Lower leg skin (tissue), 4 donors: ENCODE measurements at regions not wholly inside any gene's neighbourhood (a gene's known extent, or its start where the extent isn't known, plus 50 kb on each side); places are given as distances from the start of the nearest gene placed in this dataset.

Experiments
- DNase-seq, 2 donors: peaks; one replicate each; pipeline ENCODE4 v3.0.0-alpha.2; 2019; ENCODE audit warnings: low spot score in 2 of 2
- H3K4me3 ChIP-seq: fragments of 200-600 bp; sonication (generic); 2 replicates; pipeline ENCODE4 v1.5.1; 2017; ENCODE audit warnings: mild to moderate bottlenecking, low read depth; ENCODE audit not compliant: poor library complexity, severe bottlenecking
- CTCF ChIP-seq, 3 donors: fragments of 450-650 bp; IDR thresholded peaks; one replicate each; pipeline ENCODE4 v1.5.1; 2016; ENCODE audit warnings: antibody characterized with exemption in 3 of 3, mild to moderate bottlenecking in 3 of 3, moderate library complexity in 2 of 3
- POLR2A ChIP-seq, 2 donors: fragments of 450-650 bp; IDR thresholded peaks; one replicate each; pipeline ENCODE4 v1.6.1; 2016 to 2017; ENCODE audit warnings: antibody characterized with exemption in 2 of 2, mild to moderate bottlenecking in 1 of 2, moderate library complexity in 1 of 2
- WGBS, 2 donors: methylation state at CpG; one replicate each; pipeline ENCODE4 v1.1.5; 2018; 5-methylcytosine and 5-hydroxymethylcytosine counted together
- intact Hi-C: fragments of 100-400 bp; cut with DNase I; formaldehyde crosslinking; loops from one replicate; pipeline ENCODE4 v1.15.0; 2023; ENCODE audit warnings: low total_unique reads

- no peak for DNase-seq
- TF ChIP-seq POLR2A (IDR thresholded peaks at IDR 0.05) (no peak), CTCF (IDR thresholded peaks at IDR 0.05) (no peak)
- H3K4me3 ChIP-seq = no peak overlapping the region
- intact Hi-C loops = no loop called here
- WGBS, 2 donors = 79 to 93% methylated on average over 1 of the region's 1 CpG
Observed at GRCh38 chr12:59388176-59388575, 207.7 kb upstream of the SLC16A7 start.

- WGBS, 2 donors = 61 to 67% methylated on average over 1 of the region's 1 CpG
- no peak for DNase-seq
- TF ChIP-seq POLR2A (IDR thresholded peaks at IDR 0.05) = no peak
- TF ChIP-seq CTCF (IDR thresholded peaks at IDR 0.05) = no peak
- H3K4me3 ChIP-seq = no peak overlapping the region
- intact Hi-C loops = no loop called here
Observed at GRCh38 chr12:59386236-59386635, 209.6 kb upstream of the SLC16A7 start.

GRCh38 chr12:59383079-59383822 lies 212.6 kb upstream of the SLC16A7 start:
- TF ChIP-seq CTCF (IDR thresholded peaks at IDR 0.05) = no peak
- no peak for TF ChIP-seq POLR2A (IDR thresholded peaks at IDR 0.05)
- DNase-seq = no peak
- H3K4me3 ChIP-seq = no peak overlapping the region
- intact Hi-C loops = no loop called here
- WGBS, 2 donors = 31 to 46% methylated on average over 1 of the region's 1 CpG

- intact Hi-C loops = no loop called here
- H3K4me3 ChIP-seq = no peak overlapping the region
- DNase-seq = no peak
- 52 to 53% methylated on average over 3 of the region's 3 CpGs for WGBS, 2 donors
- TF ChIP-seq CTCF (IDR thresholded peaks at IDR 0.05) (no peak), POLR2A (IDR thresholded peaks at IDR 0.05) (no peak)
Observed at GRCh38 chr12:59382282-59383078, 213.3 kb upstream of the SLC16A7 start.

- H3K4me3 ChIP-seq = no peak overlapping the region
- DNase-seq = no peak
- intact Hi-C loops = no loop called here
- TF ChIP-seq CTCF (IDR thresholded peaks at IDR 0.05) (no peak), POLR2A (IDR thresholded peaks at IDR 0.05) (no peak)
Observed at GRCh38 chr12:59381106-59381505, 214.7 kb upstream of the SLC16A7 start.
